KMS-11 (cell line): ENCODE measurements at regions not wholly inside any gene's neighbourhood (a gene's known extent, or its start where the extent isn't known, plus 50 kb on each side); places are given as distances from the start of the nearest gene placed in this dataset.

Experiments
- H2AFZ ChIP-seq: fragments of 200-600 bp; sonication (generic); 2 replicates; pipeline ENCODE4 v1.6.1; 2016; ENCODE audit warnings: antibody characterized with exemption, mixed run types, low read depth
- H3K27ac ChIP-seq: fragments of 200-600 bp; sonication (generic); 2 replicates; pipeline ENCODE4 v1.6.1; 2016; ENCODE audit warnings: mild to moderate bottlenecking, mixed run types
- H3K27me3 ChIP-seq: fragments of 200-600 bp; sonication (generic); 2 replicates; pipeline ENCODE4 v1.6.1; 2017; ENCODE audit warnings: mild to moderate bottlenecking, low read depth, mixed run types, moderate library complexity; ENCODE audit not compliant: insufficient read depth
- H3K36me3 ChIP-seq: fragments of 200-600 bp; sonication (generic); 2 replicates; pipeline ENCODE4 v1.6.1; 2017; ENCODE audit warnings: mild to moderate bottlenecking, mixed run types; ENCODE audit not compliant: insufficient read depth
- H3K4me1 ChIP-seq: fragments of 200-600 bp; sonication (generic); 2 replicates; pipeline ENCODE4 v1.6.1; 2016; ENCODE audit warnings: mild to moderate bottlenecking, low read depth, mixed run types; ENCODE audit not compliant: poor library complexity, severe bottlenecking
- H3K4me2 ChIP-seq: fragments of 200-600 bp; sonication (generic); 2 replicates; pipeline ENCODE4 v1.7.0; 2016; ENCODE audit warnings: mild to moderate bottlenecking, mixed run types
- H3K4me3 ChIP-seq: fragments of 200-600 bp; sonication (generic); IDR thresholded peaks from 2 replicates; pipeline ENCODE4 v1.6.1; 2017; ENCODE audit warnings: low read depth, low read length, mixed read lengths; ENCODE audit not compliant: insufficient read depth
- H3K79me2 ChIP-seq: fragments of 200-600 bp; sonication (generic); 2 replicates; pipeline ENCODE4 v1.6.1; 2016; ENCODE audit warnings: low read depth, mixed run types; ENCODE audit not compliant: insufficient read depth
- H3K9ac ChIP-seq: fragments of 200-600 bp; sonication (generic); 2 replicates; pipeline ENCODE4 v1.6.1; 2016; ENCODE audit warnings: mild to moderate bottlenecking, mixed run types
- H4K20me1 ChIP-seq: fragments of 200-600 bp; sonication (generic); 2 replicates; pipeline ENCODE4 v1.6.1; 2016; ENCODE audit warnings: mild to moderate bottlenecking, mixed run types; ENCODE audit not compliant: insufficient read depth
- CTCF ChIP-seq: fragments of 200-600 bp; sonication (generic); conservative IDR thresholded peaks from 2 replicates; pipeline ENCODE4 v1.6.1; 2017; ENCODE audit warnings: low read depth, mild to moderate bottlenecking, antibody characterized with exemption, low read length, moderate library complexity, mixed read lengths

GRCh38 chr3:59535791-59536221 is 486.0 kb upstream of the CFAP20DC start:
- no peaks in the 10 kb centered on the region for H3K79me2 ChIP-seq
- no peak overlapping the region for H2AFZ ChIP-seq
- H3K27me3 ChIP-seq, result no peaks in the 10 kb centered on the region
- H3K27ac ChIP-seq, result no peak overlapping the region
- H3K4me3 ChIP-seq, result no peak overlapping the region
- no peaks in the 10 kb centered on the region for H4K20me1 ChIP-seq
- H3K4me1 ChIP-seq, result no peaks in the 10 kb centered on the region
- H3K9ac ChIP-seq, result no peak overlapping the region
- no peak overlapping the region for H3K4me2 ChIP-seq
- no peaks in the 10 kb centered on the region for H3K36me3 ChIP-seq
- no peak for TF ChIP-seq CTCF

- no peak overlapping the region for H3K9ac ChIP-seq
- H3K4me1 ChIP-seq, result no peaks in the 10 kb centered on the region
- no peak for TF ChIP-seq CTCF
- H3K4me3 ChIP-seq, result no peak overlapping the region
- no peaks in the 10 kb centered on the region for H3K36me3 ChIP-seq
- no peaks in the 10 kb centered on the region for H3K27me3 ChIP-seq
- no peak overlapping the region for H3K27ac ChIP-seq
- no peak overlapping the region for H2AFZ ChIP-seq
- H3K79me2 ChIP-seq, result no peaks in the 10 kb centered on the region
- no peaks in the 10 kb centered on the region for H4K20me1 ChIP-seq
- H3K4me2 ChIP-seq, result no peak overlapping the region
Observed at GRCh38 chr3:59531994-59532393, 482.2 kb upstream of the CFAP20DC start.

GRCh38 chr3:59531066-59531745 is 481.4 kb upstream of the CFAP20DC start:
- no peaks in the 10 kb centered on the region for H3K36me3 ChIP-seq
- H4K20me1 ChIP-seq, result no peaks in the 10 kb centered on the region
- TF ChIP-seq CTCF, result no peak

GRCh38 chr3:59528251-59528650 is 478.4 kb upstream of the CFAP20DC start:
- Histone ChIP-seq H3K36me3 (no peaks in the 10 kb centered on the region), H3K4me2 (no peak overlapping the region), H3K4me3 (no peak overlapping the region), H3K4me1 (no peaks in the 10 kb centered on the region), H3K27ac (no peak overlapping the region), H2AFZ (no peak overlapping the region), H3K79me2 (no peaks in the 10 kb centered on the region), H3K9ac (no peak overlapping the region), H4K20me1 (no peaks in the 10 kb centered on the region), H3K27me3 (no peaks in the 10 kb centered on the region)
- TF ChIP-seq CTCF, result no peak

More at GRCh38 chr3:59531066-59531745, 481.4 kb upstream of the CFAP20DC start:
- H2AFZ ChIP-seq, result no peak overlapping the region
- no peaks in the 10 kb centered on the region for H3K4me1 ChIP-seq
- H3K4me2 ChIP-seq, result no peak overlapping the region
- H3K79me2 ChIP-seq, result no peaks in the 10 kb centered on the region
- H3K27me3 ChIP-seq, result no peaks in the 10 kb centered on the region
- no peak overlapping the region for H3K9ac ChIP-seq
- no peak overlapping the region for H3K27ac ChIP-seq
- no peak overlapping the region for H3K4me3 ChIP-seq
